Suppressor macrophage (primary cell): ENCODE measurements at regions not wholly inside any gene's neighbourhood (a gene's known extent, or its start where the extent isn't known, plus 50 kb on each side); places are given as distances from the start of the nearest gene placed in this dataset.
"Not testable (repeated sequence)": the region's sequence is repeated elsewhere in the genome, so short reads cannot be mapped to it uniquely, and the experiment has no call there.

Source experiments
- DNase-seq, 4 experiments: peaks; one replicate each; pipeline ENCODE4 v3.0.0-alpha.2; 2020 to 2022

DNA sequence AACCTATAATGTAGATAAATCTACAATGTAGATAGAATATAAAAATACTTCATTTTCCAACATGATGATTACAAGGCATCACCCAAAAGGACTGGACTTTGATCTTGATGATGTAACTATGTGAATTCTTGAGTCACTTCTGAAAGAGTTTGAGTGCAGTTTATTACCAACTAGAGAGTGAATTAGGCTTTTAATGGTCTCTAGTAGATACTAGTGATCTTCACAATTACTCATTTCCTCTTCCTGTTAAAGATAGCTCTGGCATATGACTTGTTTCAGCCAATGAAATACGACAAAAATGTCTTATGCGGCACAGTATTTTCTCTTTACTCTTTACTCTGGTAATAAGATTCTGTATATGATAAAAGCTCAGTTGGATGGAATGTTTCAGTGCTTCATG, 1588.1 kb upstream of the B3GALT2 start:
- DNase-seq = no peak

DNA sequence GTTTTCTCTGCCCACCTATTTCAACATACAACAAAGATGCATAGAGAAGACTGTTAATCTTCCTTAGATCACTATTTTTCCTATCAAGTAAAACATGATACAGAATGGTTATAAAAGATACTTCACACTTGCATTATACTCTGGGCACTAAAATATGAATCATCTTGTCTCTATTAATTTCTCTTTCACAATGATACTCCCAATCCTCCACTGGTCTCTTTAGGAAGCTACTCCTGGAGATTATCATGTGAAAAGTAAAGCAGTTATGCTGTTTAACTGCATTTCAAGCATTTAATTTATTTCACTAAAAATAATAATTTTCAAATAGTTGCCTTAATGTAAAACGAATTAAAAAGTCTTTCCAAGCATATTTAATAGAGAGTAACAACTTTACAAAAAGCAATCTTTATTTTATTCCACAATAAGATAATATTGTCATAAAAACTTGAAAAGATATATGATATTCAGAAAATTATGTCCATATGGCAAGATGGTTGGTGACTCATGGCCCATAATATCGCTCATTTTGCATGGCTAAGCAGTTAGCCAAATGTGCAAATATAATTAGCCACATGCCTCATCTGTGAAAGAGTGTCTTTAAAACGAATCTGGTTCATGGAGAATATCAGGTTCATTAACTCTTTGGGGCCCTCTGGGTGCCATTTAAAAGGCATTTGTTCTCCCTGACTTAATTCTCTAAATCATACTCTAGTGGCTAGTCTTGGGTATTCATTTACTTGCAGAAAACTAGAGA, 1569.0 kb upstream of the B3GALT2 start:
- no peak for DNase-seq

DNA sequence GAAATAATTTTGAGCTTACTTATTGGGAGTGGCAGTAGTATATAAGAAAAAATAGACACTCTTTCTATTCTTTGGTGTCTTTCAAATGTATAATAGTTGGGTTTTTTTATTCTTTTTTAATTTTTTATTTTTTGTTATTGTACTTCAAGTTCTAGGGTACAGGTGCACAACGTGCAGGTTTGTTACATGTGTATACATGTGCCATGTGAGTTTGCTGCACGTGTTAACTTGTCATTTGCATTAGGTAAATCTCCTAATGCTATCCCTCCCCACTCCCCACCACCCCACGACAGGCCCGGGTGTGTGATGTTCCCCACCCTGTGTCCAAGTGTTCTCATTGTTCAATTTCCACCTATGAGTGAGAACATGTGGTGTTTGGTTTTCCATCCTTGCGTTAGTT, 1552.4 kb upstream of the B3GALT2 start:
- not testable (repeated sequence) for DNase-seq

DNA sequence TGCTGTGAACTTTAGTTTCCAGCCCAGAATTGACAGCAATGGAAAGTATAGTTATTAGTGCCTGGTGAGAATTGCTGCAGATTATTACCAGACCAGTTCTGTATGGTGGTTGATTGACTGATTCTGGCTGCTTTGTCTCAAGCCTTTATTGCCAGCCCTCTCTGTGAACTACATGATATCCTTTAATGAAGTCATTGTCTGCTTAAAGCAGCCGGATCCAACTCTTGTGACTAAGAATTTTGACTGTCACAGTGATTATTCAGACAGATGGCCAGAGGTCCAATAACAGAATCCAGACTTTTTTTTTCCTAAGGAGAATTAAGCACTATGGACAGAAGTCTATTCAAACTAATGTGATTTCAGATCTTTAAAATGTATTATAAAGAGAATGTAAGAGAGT, 1548.6 kb upstream of the B3GALT2 start:
- no peak for DNase-seq

DNA sequence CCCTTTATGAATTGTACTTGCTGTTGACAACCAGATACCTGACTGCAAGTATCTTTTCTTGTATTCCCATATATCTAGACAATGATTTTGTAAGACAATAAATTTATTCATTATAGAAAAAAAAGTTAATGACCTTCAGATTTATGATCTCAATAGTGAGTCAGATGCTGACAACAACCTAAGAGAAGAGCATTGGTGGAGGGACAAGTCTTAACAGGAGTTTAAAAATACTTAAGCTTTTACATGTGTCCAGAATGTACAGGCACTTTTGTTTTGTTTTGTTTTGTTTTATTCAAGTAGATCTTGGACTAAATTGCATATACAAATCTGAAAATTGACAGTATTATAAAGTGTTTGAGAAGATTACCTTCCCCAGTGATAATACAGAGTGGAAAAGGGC, 1544.6 kb upstream of the B3GALT2 start:
- no peak for DNase-seq

DNA sequence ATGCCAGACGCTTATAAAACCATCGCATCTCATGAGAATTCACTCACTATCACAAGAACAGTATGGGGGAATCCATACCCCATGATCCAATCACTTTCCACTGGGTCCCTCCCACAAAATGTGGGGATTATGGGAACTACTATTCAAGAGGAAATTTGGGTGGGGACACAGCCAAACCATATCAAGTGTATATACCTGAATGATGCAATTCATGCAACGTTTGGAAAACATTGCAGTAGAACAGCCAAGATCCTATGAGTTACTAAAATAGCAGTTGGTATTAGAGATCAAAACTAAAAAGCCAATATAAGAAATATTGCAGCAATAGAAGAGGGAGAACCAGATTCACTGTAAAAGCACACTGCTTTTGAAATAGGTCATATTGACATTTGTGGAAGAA, 1543.9 kb upstream of the B3GALT2 start:
- no peak for DNase-seq

DNA sequence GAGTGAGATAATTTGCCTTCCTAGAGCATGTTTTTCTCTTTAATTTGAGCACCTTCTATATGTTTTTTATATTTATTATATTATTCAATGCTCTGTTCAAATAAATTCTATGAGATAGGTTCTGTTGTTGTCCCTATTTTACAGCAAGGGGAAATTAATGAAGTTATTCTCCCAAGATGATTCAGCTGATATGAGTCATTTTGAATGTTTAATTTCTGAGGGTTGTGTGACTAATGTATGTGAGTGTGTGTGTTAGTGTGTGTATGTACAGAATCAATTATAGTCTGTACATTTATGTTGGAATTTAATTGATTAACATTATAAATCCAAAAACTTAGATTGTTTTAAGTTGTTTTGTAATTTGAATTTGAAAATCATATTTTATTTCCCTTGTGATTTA, 1536.7 kb upstream of the B3GALT2 start:
- no peak for DNase-seq

DNA sequence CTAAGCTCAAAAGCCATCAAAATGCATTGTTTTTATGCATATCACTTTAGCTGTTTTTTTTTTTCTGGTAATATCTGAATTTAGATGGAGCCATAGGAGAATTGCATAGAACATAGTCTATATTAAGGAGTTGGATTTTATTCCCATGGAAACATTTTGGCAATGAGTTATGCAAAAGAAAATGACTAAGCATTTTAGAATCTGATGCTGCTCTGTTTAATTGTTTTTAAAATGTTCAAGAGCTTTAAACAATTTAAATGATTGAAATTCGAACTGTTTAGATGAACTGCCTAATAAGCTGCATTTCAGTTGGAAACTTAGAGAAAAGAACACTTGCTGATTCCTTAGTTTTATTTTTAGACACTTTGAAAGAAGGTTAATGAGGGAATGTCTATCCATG, 1531.5 kb upstream of the B3GALT2 start:
- DNase-seq = no peak

DNA sequence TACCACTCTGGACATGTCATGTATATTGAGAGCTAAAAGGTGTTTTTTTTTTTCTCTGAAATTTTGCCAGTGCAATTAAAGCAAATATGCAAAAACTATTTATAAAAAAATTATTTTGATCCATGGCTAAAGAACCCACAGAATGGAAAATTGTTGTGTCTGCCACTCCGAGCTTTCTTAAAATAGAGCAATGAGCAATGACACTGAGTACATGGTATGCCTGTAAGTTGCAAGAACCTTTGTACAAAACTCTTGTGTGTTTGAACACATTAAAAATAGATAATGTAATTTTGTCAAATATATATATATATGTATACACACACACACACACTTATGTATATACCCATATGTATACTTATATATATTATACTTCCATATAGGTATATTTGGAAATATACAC, 1530.9 kb upstream of the B3GALT2 start:
- no peak for DNase-seq

DNA sequence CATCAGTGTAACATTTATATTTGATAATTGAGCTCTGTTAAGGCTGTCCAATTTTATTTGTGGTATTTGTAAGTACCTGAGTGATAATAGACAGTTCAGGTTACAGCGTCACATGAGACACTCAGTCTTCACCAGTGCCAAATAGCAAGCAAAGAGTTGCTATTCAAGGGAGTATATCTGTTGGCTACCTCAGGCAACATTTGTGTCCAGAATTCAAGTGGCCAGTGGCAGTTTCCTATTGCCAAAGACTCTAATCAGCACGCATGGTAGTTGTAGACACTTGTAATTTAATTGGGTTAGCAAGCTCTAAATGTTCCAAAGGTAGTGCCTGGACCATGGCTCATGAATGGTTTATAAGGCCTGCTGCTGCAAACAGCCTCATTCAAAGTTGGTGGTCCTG, 1524.3 kb upstream of the B3GALT2 start:
- no peak for DNase-seq

DNA sequence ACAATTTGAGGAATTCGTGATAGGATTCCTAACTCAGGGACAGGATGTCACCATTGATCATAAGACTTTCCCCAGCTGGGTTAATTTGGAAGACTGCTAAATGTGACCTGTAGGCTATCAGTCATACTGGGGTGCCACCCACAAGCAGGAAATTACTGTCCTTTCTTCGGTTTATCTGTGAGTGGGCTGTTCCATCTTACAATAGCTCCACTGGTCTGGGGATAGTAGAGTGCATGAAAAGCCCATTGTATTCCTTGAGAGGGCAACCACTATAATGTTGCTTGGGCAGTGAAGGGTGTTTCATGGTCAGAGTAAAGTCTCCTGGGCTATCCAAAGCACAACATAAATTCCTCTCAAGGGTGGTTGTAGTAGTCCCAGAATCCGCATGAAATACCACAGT, 1523.0 kb upstream of the B3GALT2 start:
- no peak for DNase-seq

DNA sequence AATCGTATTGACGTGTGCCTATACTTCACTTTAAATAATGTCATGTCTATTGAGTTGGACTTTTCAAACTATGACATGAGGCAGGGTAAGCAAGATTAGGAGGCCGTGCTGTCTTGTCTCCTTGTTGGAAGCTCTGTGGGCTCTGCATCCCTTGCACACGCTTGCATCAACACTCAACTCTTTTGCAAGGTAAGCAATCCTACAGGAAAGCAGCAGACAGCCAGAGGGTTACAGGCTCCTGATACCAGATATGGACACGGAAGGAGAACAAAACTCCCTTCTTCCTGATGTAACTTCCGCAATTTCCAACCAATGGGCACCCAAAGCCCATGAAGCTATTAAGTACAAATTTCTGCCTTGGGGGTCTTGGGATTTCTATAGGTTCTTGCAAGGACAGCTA, 1520.7 kb upstream of the B3GALT2 start:
- DNase-seq = no peak

DNA sequence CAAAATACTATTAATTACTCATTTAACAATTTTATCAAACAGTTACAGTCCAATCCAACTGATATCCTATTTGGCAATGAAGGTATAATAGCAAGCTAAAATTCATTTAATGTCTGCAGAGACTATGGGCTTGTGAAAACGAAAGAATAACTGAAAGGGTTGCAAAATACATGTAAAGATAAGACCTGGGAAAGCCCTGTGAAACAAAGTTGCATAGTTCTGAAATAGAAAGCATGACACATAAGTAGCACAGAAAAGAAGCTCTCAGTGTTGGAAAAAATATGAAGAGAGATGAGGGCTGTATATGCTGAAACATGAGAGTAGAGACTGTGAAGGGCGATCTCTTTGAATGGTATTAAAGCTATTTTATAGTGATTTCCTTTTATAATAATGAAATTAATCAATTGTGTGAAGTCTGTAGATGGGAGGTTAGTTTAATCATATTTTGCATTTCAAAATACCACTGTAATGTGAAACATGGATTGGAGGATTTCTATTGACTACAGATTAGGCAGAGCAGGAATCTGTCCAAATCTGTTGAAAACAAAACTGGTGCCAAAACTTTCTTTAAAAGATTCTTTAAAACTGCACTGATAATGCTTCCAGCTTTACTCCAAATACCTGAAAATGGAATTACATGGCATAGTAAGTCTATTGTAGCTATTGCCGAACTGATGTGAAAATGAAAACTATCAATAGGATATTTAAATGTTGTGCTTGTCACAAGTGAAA, 1518.9 kb upstream of the B3GALT2 start:
- no peak for DNase-seq

DNA sequence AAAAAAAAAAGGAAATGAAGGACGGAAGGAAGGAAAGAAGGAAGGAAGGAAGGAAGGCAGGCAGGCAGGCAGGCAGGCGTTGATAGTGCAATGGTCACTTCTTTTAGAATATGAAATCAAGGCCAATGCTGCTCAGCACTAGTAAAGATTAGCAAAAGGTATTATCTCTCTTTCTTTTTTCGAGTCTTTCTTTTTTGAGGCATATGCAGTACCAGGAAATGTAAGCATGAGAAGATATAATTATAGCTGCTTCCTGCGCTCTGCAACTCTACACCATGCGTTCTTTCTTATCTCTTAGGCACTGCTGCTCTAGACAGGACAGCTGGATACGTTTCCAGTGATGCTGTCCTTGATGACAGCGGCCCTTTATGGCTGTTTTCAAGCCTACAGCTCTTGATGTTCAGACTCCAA, 1512.5 kb upstream of the B3GALT2 start:
- no peak for DNase-seq

DNA sequence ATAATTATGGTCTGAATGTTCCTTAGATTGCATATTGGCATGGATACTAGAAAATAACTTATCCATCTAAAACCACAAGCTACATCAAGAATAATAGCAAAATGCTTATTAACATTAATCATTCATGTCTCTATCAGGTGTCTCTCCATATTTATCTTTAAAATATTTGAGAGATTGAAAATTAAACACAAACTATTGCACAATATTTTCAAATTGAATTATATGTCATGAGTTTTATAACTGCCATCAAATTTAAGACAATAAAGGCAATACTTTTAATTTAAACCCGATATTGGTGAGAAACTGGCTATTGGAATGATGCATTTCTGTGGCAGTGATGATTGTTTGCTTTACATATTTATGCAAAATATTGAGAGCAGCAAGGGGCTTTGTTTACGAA, 1506.8 kb upstream of the B3GALT2 start:
- no peak for DNase-seq

DNA sequence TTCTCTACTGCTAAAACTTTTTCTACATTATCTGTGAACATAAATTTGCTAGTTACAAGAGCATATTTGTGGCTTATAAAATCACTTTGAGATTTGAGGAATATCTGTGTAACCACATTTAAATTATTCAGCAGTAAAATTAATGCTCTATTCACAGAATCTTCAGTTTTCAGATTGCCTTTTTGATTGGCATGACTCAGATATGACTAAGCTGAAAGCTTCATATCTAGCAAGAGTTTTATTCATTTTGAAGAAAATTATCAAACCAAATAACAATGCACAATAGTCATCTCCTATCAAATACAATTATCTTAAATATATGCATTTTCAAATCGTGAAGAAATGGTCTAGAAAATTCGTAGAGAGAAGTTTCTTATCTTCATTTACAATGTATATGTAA, 1498.2 kb upstream of the B3GALT2 start:
- DNase-seq = no peak

DNA sequence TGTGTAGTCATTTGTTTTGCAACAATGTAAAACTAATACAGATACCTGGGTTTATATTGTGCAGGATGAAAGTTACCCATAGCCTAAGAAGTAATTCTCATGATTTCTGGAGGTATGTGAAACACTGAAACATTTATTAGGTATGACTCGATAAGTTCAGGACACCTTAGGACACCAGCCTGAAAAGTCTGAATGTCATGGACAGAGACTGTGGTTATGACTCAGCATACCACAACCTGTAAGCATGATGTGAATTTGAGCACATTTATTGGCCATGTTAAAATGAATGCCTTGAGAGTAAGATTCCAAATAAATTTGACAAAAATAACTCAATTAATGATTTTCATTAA, 1471.7 kb upstream of the B3GALT2 start:
- DNase-seq = no peak

DNA sequence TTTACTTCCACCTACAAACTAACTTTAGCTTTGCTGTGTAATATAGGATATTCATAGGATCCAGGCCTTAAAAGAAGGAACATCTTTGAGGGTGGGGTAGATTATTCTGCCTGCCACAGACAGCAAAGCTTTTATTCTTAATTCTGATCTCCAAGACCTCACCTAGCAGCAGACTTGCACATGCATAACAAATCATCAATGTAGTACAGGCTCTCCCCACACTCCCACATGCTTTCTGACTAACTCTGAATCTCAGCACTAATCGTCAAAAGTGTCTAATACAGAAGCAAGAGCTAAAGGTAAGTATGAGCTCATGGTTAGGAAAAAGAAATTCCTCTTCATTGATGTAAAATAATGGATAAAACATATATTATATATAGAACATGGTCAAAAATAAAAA, 1468.5 kb upstream of the B3GALT2 start:
- no peak for DNase-seq

DNA sequence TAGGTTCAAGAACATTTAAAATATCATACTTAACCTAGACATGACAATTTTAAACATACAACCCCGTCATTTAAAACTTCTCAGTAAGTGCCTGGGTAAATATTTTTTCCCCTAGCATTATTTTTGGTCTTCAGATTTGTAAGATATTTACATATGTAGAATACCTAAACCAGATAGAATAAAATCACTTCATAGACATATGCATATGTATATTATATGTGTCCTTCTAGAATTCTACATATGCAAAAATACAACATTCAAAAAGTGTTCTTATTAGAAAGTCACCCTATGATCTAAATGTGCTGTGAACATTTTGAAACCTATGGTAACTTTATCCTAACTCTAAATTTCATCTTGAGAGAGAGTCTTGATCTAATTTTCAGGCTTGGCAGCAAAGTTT, 1467.0 kb upstream of the B3GALT2 start:
- no peak for DNase-seq

DNA sequence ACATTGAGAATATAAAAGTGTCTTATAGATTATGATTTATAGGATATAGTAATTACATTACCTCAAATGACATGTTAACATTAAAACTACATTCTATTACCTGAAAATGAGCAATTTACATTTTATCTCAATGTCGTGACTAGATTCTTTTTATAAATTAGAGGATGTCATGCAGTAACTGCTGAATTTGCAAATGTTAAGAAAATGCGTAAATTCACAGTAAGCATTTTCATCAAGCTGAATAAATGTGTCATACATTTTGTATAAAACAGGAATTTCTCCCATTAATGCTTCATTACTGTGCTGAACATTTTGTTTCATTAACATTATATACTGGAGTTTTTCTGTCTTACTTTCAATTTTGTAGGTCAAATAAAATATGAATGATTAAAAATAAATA, 1460.7 kb upstream of the B3GALT2 start:
- no peak for DNase-seq

DNA sequence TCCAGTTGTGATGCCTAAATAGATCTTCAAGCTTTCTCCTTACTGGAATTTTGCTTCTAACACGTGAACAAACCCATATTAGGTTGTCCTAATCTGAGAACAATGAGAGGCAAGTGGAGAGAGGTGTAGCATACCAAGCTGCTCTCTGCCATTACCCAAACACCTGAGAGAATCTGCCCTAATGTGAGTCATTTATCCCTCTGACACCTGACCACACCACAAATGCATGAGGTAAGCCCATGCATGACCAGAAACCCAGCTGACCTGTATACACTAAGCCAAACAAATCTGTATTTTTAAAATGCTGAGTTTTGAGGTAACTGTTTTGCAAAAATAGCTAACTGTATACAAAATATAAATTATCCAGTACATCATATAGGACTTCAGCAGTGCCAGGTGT, 1458.1 kb upstream of the B3GALT2 start:
- DNase-seq = no peak

DNA sequence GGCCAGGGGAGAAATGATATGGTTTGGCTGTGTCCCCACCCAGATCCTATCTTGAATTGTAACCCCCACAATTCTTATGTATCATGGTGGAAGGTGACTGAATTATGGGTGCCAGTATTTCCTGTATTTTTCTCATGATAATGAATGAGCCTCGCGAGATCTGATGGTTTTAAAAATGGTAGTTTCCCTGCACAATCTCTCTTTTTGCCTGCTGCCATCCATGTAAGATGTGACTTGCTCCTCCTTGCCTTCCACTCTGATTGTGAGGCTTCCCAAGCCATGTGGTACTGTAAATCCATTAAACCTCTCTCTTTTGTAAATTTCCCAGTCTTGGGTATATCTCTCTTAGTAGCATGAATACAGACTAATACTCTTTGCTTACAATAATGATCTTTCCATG, 1453.9 kb upstream of the B3GALT2 start:
- DNase-seq = no peak

DNA sequence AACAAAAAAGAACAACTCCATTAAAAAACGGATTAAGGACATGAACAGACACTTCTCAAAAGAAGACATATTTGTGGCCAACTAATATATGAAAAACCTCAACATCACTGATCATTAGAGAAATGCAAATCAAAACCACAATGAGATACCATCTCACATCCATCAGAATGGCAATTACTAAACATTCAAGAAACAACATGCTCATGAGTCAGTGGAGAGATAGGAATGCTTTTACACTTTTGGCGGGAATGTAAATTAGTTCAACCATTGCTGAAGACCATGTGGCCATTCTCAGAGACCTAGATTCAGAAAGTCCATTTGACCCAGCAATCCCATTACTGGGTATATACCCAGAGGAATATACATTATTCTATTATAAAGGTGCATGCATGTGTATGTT, 1442.6 kb upstream of the B3GALT2 start:
- no peak for DNase-seq

DNA sequence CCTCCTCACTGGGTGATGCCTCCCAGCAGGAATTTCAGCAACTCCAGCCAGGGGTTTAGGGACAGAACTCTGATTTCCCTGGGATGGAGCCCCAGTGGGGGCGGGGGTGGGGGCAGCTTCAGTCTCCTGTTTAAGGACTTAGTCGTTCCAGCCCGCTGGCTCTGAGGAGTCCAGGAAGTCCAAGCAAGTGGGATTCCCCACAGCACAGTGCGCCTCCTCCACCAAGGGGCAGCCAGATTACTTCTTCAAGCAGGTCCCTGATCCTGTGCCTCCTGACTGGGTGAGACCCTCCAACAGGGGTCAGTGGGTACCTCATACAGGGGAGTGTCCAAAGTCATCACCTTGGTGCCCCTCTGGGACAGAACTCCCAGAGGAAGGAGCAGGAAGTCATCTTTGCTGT, 1438.4 kb upstream of the B3GALT2 start:
- no peak for DNase-seq

DNA sequence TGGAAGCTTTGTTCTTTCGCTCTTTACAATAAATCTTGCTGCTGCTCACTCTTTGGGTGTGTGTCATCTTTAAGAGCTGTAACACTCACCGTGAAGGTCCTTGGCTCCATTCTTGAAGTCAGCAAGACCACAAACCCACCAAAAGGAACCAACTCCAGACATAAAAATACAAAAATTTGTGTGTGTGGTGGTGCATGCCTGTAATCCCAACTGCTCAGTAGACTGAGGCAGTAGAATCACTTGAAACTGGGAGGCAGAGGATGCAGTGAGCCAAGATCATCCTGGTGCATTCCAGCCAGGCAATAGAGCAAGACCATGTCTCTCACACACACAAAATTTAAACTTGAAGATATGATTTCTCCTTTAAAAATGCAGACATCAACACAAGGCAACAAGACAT, 1431.7 kb upstream of the B3GALT2 start:
- DNase-seq = no peak
